GM20000 (cell line): ENCODE measurements at regions not wholly inside any gene's neighbourhood (a gene's known extent, or its start where the extent isn't known, plus 50 kb on each side); places are given as distances from the start of the nearest gene placed in this dataset.

Experiments
- DNase-seq: peaks from one replicate; pipeline ENCODE4 v3.0.0; 2012; ENCODE audit warnings: low spot score
- TF ChIP-seq, protein P1 (sequence below): IDR thresholded peaks from 2 replicates; pipeline ENCODE4 v1.5.1; 2012; ENCODE audit warnings: mild to moderate bottlenecking, control low read depth; ENCODE audit errors: extremely low read depth, missing control alignments

GRCh38 chr2:59029058-59029457, 787.9 kb upstream of the FANCL start:
- DNase-seq, result no peak
- TF ChIP-seq, protein P1, sequence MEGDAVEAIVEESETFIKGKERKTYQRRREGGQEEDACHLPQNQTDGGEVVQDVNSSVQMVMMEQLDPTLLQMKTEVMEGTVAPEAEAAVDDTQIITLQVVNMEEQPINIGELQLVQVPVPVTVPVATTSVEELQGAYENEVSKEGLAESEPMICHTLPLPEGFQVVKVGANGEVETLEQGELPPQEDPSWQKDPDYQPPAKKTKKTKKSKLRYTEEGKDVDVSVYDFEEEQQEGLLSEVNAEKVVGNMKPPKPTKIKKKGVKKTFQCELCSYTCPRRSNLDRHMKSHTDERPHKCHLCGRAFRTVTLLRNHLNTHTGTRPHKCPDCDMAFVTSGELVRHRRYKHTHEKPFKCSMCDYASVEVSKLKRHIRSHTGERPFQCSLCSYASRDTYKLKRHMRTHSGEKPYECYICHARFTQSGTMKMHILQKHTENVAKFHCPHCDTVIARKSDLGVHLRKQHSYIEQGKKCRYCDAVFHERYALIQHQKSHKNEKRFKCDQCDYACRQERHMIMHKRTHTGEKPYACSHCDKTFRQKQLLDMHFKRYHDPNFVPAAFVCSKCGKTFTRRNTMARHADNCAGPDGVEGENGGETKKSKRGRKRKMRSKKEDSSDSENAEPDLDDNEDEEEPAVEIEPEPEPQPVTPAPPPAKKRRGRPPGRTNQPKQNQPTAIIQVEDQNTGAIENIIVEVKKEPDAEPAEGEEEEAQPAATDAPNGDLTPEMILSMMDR, result no peak

GRCh38 chr2:59027320-59027719, 786.2 kb upstream of the FANCL start:
- TF ChIP-seq, protein P1, result no peak

GRCh38 chr2:59025157-59025757, 784.1 kb upstream of the FANCL start:
- TF ChIP-seq, protein P1, result peak; percentile 87
- peak; percentile 28 for DNase-seq

More at GRCh38 chr2:59027320-59027719, 786.2 kb upstream of the FANCL start:
- DNase-seq, result no peak

GRCh38 chr2:59021786-59022185, 780.7 kb upstream of the FANCL start:
- DNase-seq, result no peak
- TF ChIP-seq, protein P1, result no peak

DNA sequence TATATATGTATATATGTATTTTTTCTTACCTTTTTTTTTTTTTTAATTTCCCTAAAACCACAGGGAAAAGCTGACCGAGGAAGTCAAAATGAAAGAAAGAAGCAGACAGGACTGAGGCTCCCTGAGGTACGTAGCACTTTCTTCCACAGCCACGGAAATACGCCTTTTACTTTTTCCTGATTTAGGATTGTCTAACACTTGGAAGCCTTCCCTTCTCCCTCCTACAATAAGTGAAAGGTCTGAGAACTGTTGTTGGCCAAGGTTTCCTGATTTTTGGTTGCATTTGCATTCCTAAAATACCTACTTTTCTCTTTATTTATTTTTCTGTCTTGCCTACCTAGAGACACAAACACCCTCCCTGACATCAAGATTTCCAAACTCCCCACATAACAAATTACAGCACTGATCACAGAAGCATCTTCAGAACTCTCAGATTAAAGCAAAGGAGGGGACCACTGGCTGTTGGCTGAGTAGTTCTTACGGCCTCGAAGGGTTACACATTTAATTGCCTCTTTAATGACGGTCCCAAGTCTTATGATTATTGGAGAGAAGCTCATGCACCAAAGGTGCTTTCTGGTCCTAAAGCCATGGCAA, 778.5 kb upstream of the FANCL start:
- TF ChIP-seq, protein P1, result no peak
- no peak for DNase-seq

DNA sequence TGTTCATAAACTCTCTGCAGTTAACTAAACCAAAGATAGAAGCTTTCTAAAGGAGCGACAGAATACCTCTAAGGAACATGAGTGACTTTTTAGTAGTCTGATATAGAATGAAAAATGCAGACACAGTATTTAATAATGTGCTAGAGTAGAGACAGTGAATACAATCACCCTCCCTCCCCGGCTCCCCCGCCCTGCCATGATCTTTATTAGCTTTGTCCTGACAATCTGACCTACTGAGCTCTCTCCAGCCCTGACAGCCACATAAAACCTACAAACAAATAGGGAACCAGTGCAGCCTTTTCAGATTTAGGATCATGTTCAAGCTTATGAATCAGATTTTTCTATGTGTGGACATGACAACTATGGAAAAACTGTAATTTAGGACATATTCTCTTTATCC, 777.6 kb upstream of the FANCL start:
- TF ChIP-seq, protein P1, result no peak
- DNase-seq, result no peak

DNA sequence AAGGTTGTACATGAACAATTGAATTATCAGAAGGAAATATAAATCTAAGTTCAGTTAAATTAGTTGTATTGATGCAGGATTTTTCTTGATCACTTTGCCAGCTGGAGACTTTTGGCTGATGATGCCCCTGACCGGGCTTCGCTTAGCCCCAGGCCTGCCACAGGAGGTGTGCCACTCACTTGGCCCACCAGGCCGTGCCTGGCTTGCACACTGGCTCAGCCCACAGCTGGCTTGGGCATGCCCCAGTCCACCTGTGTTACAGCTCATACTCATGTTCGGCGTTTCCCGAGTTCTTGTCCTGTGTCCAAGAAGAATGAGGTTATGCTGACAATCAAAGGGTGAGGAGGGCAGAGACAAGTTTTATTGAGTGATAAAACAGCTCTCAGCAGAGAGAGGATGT, 773.9 kb upstream of the FANCL start:
- DNase-seq, result no peak
- TF ChIP-seq, protein P1, result no peak
